Hepatocyte (in vitro differentiated cells): ENCODE measurements at regions not wholly inside any gene's neighbourhood (a gene's known extent, or its start where the extent isn't known, plus 50 kb on each side); places are given as distances from the start of the nearest gene placed in this dataset.

Experiments used
- DNase-seq: peaks from one replicate; pipeline ENCODE4 v3.0.0-alpha.2; 2016; ENCODE audit warnings: low spot score
- H2AFZ ChIP-seq: fragments of 200-600 bp; sonication (generic); 2 replicates; pipeline ENCODE4 v1.6.0; 2016; ENCODE audit warnings: antibody characterized with exemption, mild to moderate bottlenecking
- H3K27ac ChIP-seq: fragments of 200-600 bp; sonication (generic); 2 replicates; pipeline ENCODE4 v1.5.1; 2016; ENCODE audit warnings: mild to moderate bottlenecking
- H3K27me3 ChIP-seq: fragments of 200-600 bp; sonication (generic); 2 replicates; pipeline ENCODE4 v1.6.1; 2016
- H3K36me3 ChIP-seq: fragments of 200-600 bp; sonication (generic); replicated peaks from 2 replicates; pipeline ENCODE4 v1.5.1; 2016; ENCODE audit warnings: low read depth; ENCODE audit not compliant: insufficient read depth
- H3K4me1 ChIP-seq: fragments of 200-600 bp; sonication (generic); 2 replicates; pipeline ENCODE4 v1.5.1; 2016; ENCODE audit warnings: mild to moderate bottlenecking, moderate library complexity; ENCODE audit not compliant: insufficient read depth
- H3K4me2 ChIP-seq: fragments of 200-600 bp; sonication (generic); 2 replicates; pipeline ENCODE4 v1.6.0; 2016
- H3K4me3 ChIP-seq: fragments of 200-600 bp; sonication (generic); 2 replicates; pipeline ENCODE4 v1.5.1; 2016; ENCODE audit warnings: mild to moderate bottlenecking
- H3K79me2 ChIP-seq: fragments of 200-600 bp; sonication (generic); 2 replicates; pipeline ENCODE4 v1.6.0; 2017; ENCODE audit warnings: mild to moderate bottlenecking
- H3K9me2 ChIP-seq: fragments of 200-600 bp; sonication (generic); replicated peaks from 2 replicates; pipeline ENCODE4 v1.6.0; 2017; ENCODE audit warnings: mild to moderate bottlenecking; ENCODE audit not compliant: insufficient read depth
- H3K9me3 ChIP-seq: fragments of 200-600 bp; sonication (generic); 2 replicates; pipeline ENCODE4 v1.5.1; 2016; ENCODE audit warnings: low read depth, mild to moderate bottlenecking
- H4K20me1 ChIP-seq: fragments of 200-600 bp; sonication (generic); 2 replicates; pipeline ENCODE4 v1.6.0; 2016; ENCODE audit warnings: mild to moderate bottlenecking; ENCODE audit not compliant: insufficient read depth, poor library complexity, severe bottlenecking
- EZH2 ChIP-seq: fragments of 200-600 bp; sonication (generic); IDR thresholded peaks from 2 replicates; pipeline ENCODE4 v1.6.1; 2016; ENCODE audit warnings: antibody characterized with exemption, mild to moderate bottlenecking, borderline replicate concordance
- EZH2phosphoT487 ChIP-seq: fragments of 200-600 bp; sonication (generic); IDR thresholded peaks from one replicate; pipeline ENCODE4 v1.6.1; 2018; ENCODE audit warnings: antibody characterized with exemption, mild to moderate bottlenecking, low read depth, moderate library complexity; ENCODE audit not compliant: unreplicated experiment, severe bottlenecking
- WGBS: methylation state at CpG from one replicate; pipeline ENCODE4 v1.1.6; 2016; ENCODE audit warnings: low lambda C conversion rate; ENCODE audit errors: missing lambda C conversion rate; 5-methylcytosine and 5-hydroxymethylcytosine counted together
- TF ChIP-seq, protein P1 (sequence below): fragments of 200-600 bp; sonication (generic); IDR thresholded peaks from 2 replicates; pipeline ENCODE4 v1.5.1; 2016; ENCODE audit warnings: antibody characterized with exemption, mild to moderate bottlenecking; ENCODE audit not compliant: poor library complexity

DNA sequence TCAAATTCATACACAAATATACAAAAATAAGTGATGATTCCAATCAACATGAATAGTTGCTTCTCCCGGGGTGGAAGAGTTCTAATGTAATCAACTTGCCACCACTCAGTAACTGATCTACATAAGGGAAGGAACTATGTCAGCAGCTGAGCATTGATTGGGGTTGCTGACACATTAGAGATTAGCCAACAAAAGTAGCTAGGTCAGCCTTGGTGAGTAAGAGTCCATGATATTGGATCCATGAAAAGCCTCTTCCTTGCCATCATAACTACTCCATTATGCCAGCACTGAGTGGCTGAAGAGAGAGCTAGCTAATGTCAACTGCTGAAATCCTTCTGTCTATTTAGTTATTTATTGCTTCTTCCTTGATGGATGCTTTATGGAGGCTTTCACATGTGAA is 309.8 kb downstream of the NFIB start:
- Histone ChIP-seq H3K36me3 (no peaks in the 10 kb centered on the region), H4K20me1 (no peaks in the 10 kb centered on the region), H2AFZ (no peak overlapping the region), H3K4me3 (no peak overlapping the region), H3K9me3 (no peaks in the 10 kb centered on the region), H3K79me2 (no peaks in the 10 kb centered on the region), H3K4me2 (no peak overlapping the region), H3K27ac (no peak overlapping the region), H3K9me2 (no peaks in the 10 kb centered on the region), H3K27me3 (no peaks in the 10 kb centered on the region), H3K4me1 (no peaks in the 10 kb centered on the region)
- TF ChIP-seq EZH2phosphoT487 = no peak
- no peak for TF ChIP-seq EZH2
- TF ChIP-seq, protein P1, sequence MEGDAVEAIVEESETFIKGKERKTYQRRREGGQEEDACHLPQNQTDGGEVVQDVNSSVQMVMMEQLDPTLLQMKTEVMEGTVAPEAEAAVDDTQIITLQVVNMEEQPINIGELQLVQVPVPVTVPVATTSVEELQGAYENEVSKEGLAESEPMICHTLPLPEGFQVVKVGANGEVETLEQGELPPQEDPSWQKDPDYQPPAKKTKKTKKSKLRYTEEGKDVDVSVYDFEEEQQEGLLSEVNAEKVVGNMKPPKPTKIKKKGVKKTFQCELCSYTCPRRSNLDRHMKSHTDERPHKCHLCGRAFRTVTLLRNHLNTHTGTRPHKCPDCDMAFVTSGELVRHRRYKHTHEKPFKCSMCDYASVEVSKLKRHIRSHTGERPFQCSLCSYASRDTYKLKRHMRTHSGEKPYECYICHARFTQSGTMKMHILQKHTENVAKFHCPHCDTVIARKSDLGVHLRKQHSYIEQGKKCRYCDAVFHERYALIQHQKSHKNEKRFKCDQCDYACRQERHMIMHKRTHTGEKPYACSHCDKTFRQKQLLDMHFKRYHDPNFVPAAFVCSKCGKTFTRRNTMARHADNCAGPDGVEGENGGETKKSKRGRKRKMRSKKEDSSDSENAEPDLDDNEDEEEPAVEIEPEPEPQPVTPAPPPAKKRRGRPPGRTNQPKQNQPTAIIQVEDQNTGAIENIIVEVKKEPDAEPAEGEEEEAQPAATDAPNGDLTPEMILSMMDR = no peak
- no peak for DNase-seq
- whole genome bisulfite sequencing = 75% methylated on average over 1 of the region's 1 CpG

DNA sequence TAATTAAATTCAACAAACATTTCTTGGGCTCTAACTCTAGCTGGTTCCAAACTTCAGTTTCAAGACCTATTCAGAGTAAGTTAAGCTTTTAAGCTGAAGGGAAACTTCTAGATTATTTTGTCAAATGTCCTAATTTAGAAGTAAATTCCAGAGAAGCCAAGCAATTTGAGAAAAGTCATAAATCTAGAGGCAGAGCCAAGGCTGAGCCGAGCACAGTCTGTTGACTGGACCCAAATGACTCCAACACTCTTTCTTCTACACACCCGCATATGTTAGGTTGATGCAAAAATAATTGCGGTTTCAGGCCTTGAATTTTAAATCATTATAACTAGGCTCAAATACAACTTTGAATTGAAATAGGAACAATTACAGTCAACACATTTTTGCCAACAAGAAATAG is 319.7 kb downstream of the NFIB start:
- no peaks in the 10 kb centered on the region for H3K27me3 ChIP-seq
- no peak overlapping the region for H3K4me2 ChIP-seq
- no peaks in the 10 kb centered on the region for H4K20me1 ChIP-seq
- H3K9me3 ChIP-seq = no peaks in the 10 kb centered on the region
- H3K27ac ChIP-seq = no peak overlapping the region
- TF ChIP-seq, protein P1 = no peak
- TF ChIP-seq EZH2 = no peak
- TF ChIP-seq EZH2phosphoT487 = no peak
- no peak overlapping the region for H3K4me3 ChIP-seq
- no peaks in the 10 kb centered on the region for H3K9me2 ChIP-seq
- H3K79me2 ChIP-seq = no peaks in the 10 kb centered on the region
- DNase-seq = no peak
- H3K4me1 ChIP-seq = peaks cover 6% of the 10 kb centered on the region
- no peaks in the 10 kb centered on the region for H3K36me3 ChIP-seq
- H2AFZ ChIP-seq = no peak overlapping the region
- 86% methylated on average over 3 of the region's 3 CpGs for WGBS

DNA sequence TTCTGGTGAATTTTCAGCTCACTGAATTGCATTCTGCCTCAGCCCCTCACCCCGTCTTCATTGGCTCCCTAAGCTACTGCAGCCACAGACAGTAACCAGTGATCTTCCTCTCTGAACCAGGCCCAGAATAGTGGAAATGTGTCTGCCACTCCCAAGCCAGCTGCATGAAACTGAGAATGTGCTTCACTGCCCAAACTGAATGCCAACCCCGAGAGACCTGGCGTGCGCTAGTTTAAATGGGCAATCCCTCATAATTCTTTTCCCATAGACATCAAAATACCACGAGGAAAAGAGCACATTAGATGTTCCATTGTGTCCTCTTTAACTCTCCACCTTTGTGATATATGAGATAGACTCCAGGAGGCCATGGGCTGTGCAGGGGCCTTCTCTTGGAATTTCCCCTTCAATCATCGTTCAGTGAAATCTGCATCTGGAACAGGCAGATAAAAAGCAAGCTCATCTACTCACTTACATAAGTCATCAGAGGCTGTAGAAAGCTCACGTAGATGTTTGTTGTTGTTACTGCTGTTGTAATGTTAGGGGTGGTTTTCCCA is 320.2 kb downstream of the NFIB start:
- Histone ChIP-seq H2AFZ (no peak overlapping the region), H3K27ac (no peak overlapping the region), H3K4me2 (no peak overlapping the region), H3K9me2 (no peaks in the 10 kb centered on the region), H3K4me3 (no peak overlapping the region), H3K79me2 (no peaks in the 10 kb centered on the region), H4K20me1 (no peaks in the 10 kb centered on the region), H3K36me3 (no peaks in the 10 kb centered on the region), H3K9me3 (no peaks in the 10 kb centered on the region), H3K27me3 (no peaks in the 10 kb centered on the region), H3K4me1 (peaks cover 6% of the 10 kb centered on the region)
- 80% methylated on average over 7 of the region's 7 CpGs for WGBS
- no peak for DNase-seq
- no peak for TF ChIP-seq EZH2phosphoT487
- TF ChIP-seq, protein P1 = no peak
- TF ChIP-seq EZH2 = no peak
